HepG2 (cell line): ENCODE measurements at regions not wholly inside any gene's neighbourhood (a gene's known extent, or its start where the extent isn't known, plus 50 kb on each side); places are given as distances from the start of the nearest gene placed in this dataset.

ENCODE experiments used
- ATAC-seq: fragments of 200-7000 bp; cut with Tn5 transposase; 3 replicates; pipeline ENCODE4 v1.9.1; 2020; ENCODE audit warnings: mild to moderate bottlenecking, moderate library complexity
- BruUV-seq: library from RNA; stranded (reverse); fragments of 400-500 nt; replicated peaks from 2 replicates; lab custom pipeline; 2021; lab: Mats Ljungman, UMichigan
- CTCF ChIA-PET: fragments of 300-600 bp; formaldehyde crosslinking; extraction: SDS; loops from one replicate; lab custom pipeline; 2021; ENCODE audit warnings: low total read pairs, inconsistent platforms, low intra/inter-chr PET ratio; lab: Yijun Ruan, JAX
- POLR2A ChIA-PET: fragments of 350-600 bp; sonication (Branson Sonifier 250); formaldehyde crosslinking; loops from one replicate; lab custom pipeline; 2020; ENCODE audit warnings: antibody characterized with exemption, inconsistent platforms; lab: Yijun Ruan, JAX
- DNase-seq: peaks from one replicate; pipeline ENCODE4 v3.0.0-alpha.2; 2015; ENCODE audit warnings: low spot score
- FAIRE-seq: peaks from 3 replicates; lab custom pipeline; 2011; peaks lifted over from hg19 to GRCh38; lab: Jason Lieb, UNC
- H2AFZ ChIP-seq: one replicate; pipeline ENCODE4 v1.6.1; 2011; ENCODE audit warnings: low read length, inconsistent platforms
- H3K27ac ChIP-seq: fragments of 300-600 bp; 3 replicates; pipeline ENCODE4 v1.8.0; 2011; ENCODE audit warnings: mixed run types, mild to moderate bottlenecking, mixed read lengths, low read length, inconsistent platforms; ENCODE audit not compliant: insufficient read depth; ENCODE audit errors: extremely low read length
- H3K27me3 ChIP-seq, 2 experiments: fragments of 200-600 bp in 1 of 2; 2 replicates in 1 of 2; 3 replicates in 1 of 2; pipeline versions ENCODE4 v1.6.0 to v1.8.0; 2011; ENCODE audit warnings: low read length in 2 of 2, mild to moderate bottlenecking in 2 of 2, moderate library complexity in 2 of 2, inconsistent platforms in 1 of 2; ENCODE audit not compliant: insufficient read depth in 2 of 2, control insufficient read depth in 1 of 2
- H3K36me3 ChIP-seq, 2 experiments: fragments of 200-600 bp in 1 of 2; replicated peaks in 1 of 2; 2 replicates in 1 of 2; 3 replicates in 1 of 2; pipeline versions ENCODE4 v1.5.1 to v1.8.0; 2011; ENCODE audit warnings: low read length in 2 of 2, inconsistent platforms in 1 of 2; ENCODE audit not compliant: insufficient read depth in 2 of 2, control insufficient read depth in 1 of 2
- H3K4me1 ChIP-seq: 2 replicates; pipeline ENCODE4 v1.5.1; 2012; ENCODE audit warnings: low read length, inconsistent platforms; ENCODE audit not compliant: insufficient read depth
- H3K4me2 ChIP-seq: 2 replicates; pipeline ENCODE4 v1.6.0; 2011; ENCODE audit warnings: low read depth, low read length, inconsistent platforms
- H3K4me3 ChIP-seq, 3 experiments: fragments of 200-600 bp in 1 of 3; sonication (generic), shearing (Covaris generic) in 1 of 3; replicated peaks in 1 of 3; 2 replicates each; pipeline ENCODE4 v1.5.1; 2011 to 2016; ENCODE audit warnings: low read length in 3 of 3, inconsistent platforms in 2 of 3, low read depth in 2 of 3, mild to moderate bottlenecking in 2 of 3, control low read depth in 1 of 3, mixed read lengths in 1 of 3; ENCODE audit not compliant: insufficient read depth in 1 of 3
- H3K79me2 ChIP-seq: one replicate; pipeline ENCODE4 v1.6.1; 2011; ENCODE audit warnings: low read length, inconsistent platforms; ENCODE audit not compliant: insufficient read depth
- H3K9ac ChIP-seq: 2 replicates; pipeline ENCODE4 v1.6.0; 2011; ENCODE audit warnings: mild to moderate bottlenecking, low read depth, low read length, inconsistent platforms; ENCODE audit not compliant: insufficient read depth
- H3K9me3 ChIP-seq: 2 replicates; pipeline ENCODE4 v1.5.1; 2012; ENCODE audit warnings: mild to moderate bottlenecking, low read length
- H4K20me1 ChIP-seq: 2 replicates; pipeline ENCODE4 v1.6.0; 2011; ENCODE audit warnings: inconsistent platforms, mild to moderate bottlenecking, low read length, moderate library complexity; ENCODE audit not compliant: insufficient read depth
- DPF2 ChIP-seq: sonication (generic); formaldehyde crosslinking; IDR thresholded peaks from 2 replicates; pipeline ENCODE4 v1.4.0; 2020; ENCODE audit warnings: mild to moderate bottlenecking, low read depth, missing genetic modification reagents, borderline replicate concordance
- GATA4 ChIP-seq: sonication (generic); IDR thresholded peaks from 2 replicates; pipeline ENCODE4 v1.6.1; 2016; ENCODE audit warnings: antibody characterized with exemption, low read depth, borderline replicate concordance
- HNRNPH1 ChIP-seq: fragments of 200-400 bp; formaldehyde crosslinking; optimal IDR thresholded peaks from 2 replicates; pipeline ENCODE3; 2017; ENCODE audit warnings: mild to moderate bottlenecking, low read depth, low read length
- NFE2L2 ChIP-seq: fragments of 150-350 bp; IDR thresholded peaks from 2 replicates; pipeline ENCODE4 v1.6.1; 2014; ENCODE audit warnings: low read length
- RXRB ChIP-seq: IDR thresholded peaks from 2 replicates; pipeline ENCODE4 v1.6.1; 2016; ENCODE audit warnings: borderline replicate concordance, missing genetic modification reagents, missing compliant biosample characterization
- SOX5 ChIP-seq: IDR thresholded peaks from 2 replicates; pipeline ENCODE4 v1.6.1; 2016; ENCODE audit warnings: borderline replicate concordance
- TMF1 ChIP-seq: sonication (generic); formaldehyde crosslinking; IDR thresholded peaks from 2 replicates; pipeline ENCODE4 v1.8.1; 2022; ENCODE audit warnings: low read depth, missing genetic modification reagents
- ZNF737 ChIP-seq: sonication (generic); formaldehyde crosslinking; IDR thresholded peaks from 2 replicates; pipeline ENCODE4 v1.5.0; 2020; ENCODE audit warnings: missing genetic modification reagents, mild to moderate bottlenecking, borderline replicate concordance
- WGBS: methylation state at CpG from one replicate; pipeline ENCODE4 v1.1.6; 2017; ENCODE audit warnings: low lambda C conversion rate; 5-methylcytosine and 5-hydroxymethylcytosine counted together
- in situ Hi-C: cut with HindIII; loops from 2 replicates; pipeline ENCODE4 v1.10.0; 2017; ENCODE audit warnings: low pct_unique_long_range_greater_than_20kb; ENCODE audit not compliant: extremely low pct_ligation_motif_present
- intact Hi-C: fragments of 100-400 bp; cut with micrococcal nuclease; formaldehyde crosslinking; loops from one replicate; pipeline ENCODE4 v1.10.0; 2022; ENCODE audit not compliant: unreplicated experiment
- TF ChIP-seq, protein P1 (sequence below), 2 experiments: sonication (generic) in 1 of 2; formaldehyde crosslinking in 1 of 2; IDR thresholded peaks; 2 replicates each; pipeline versions ENCODE4 v1.5.1 to v1.6.1; 2011 to 2020; ENCODE audit warnings: borderline replicate concordance in 1 of 2, low read depth in 1 of 2, low read length in 1 of 2, mild to moderate bottlenecking in 1 of 2, missing genetic modification reagents in 1 of 2, moderate library complexity in 1 of 2
- TF ChIP-seq, protein P2 (sequence below): sonication (generic); formaldehyde crosslinking; IDR thresholded peaks from 2 replicates; pipeline ENCODE4 v1.8.0; 2022; ENCODE audit warnings: missing genetic modification reagents, mild to moderate bottlenecking, inconsistent platforms, borderline replicate concordance

DNA sequence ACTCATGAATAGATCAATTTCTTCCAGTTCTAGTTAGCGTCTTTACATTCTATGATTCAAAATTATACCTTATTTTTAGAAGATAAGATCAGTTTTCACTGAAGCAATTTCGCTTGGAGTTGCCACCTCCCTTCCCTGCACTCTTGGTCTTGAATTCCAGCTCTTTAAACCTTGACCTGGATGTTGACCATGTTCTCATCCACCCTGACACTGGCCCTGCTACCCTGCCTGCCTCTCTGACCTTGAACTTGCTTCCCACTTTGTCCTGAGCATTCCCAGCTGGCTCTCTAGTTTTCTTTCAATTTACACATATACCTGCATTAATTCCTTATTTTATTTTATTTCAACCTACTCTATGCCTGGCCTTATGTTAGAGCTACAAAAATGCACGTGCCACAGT lies 274.9 kb upstream of the IGFBP3 start (continued):
- TF ChIP-seq RXRB (CRISPR knock-in tag) (0 out of 2 replicates have a peak, but pooled peaks have one; percentile 17), ZNF737 (CRISPR knock-in tag) (no peak), TMF1 (CRISPR knock-in tag) (no peak), NFE2L2 (no peak), DPF2 (CRISPR knock-in tag) (no peak), GATA4 (no peak), HNRNPH1 (no peak)
- TF ChIP-seq, protein P1, sequence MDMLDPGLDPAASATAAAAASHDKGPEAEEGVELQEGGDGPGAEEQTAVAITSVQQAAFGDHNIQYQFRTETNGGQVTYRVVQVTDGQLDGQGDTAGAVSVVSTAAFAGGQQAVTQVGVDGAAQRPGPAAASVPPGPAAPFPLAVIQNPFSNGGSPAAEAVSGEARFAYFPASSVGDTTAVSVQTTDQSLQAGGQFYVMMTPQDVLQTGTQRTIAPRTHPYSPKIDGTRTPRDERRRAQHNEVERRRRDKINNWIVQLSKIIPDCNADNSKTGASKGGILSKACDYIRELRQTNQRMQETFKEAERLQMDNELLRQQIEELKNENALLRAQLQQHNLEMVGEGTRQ (IDR thresholded peaks at IDR 0.05; ENCODE audit: low read depth, low read length), result no peak
- TF ChIP-seq, protein P1 (CRISPR knock-in tag; IDR thresholded peaks at IDR 0.05; ENCODE audit: borderline replicate concordance), result no peak

DNA sequence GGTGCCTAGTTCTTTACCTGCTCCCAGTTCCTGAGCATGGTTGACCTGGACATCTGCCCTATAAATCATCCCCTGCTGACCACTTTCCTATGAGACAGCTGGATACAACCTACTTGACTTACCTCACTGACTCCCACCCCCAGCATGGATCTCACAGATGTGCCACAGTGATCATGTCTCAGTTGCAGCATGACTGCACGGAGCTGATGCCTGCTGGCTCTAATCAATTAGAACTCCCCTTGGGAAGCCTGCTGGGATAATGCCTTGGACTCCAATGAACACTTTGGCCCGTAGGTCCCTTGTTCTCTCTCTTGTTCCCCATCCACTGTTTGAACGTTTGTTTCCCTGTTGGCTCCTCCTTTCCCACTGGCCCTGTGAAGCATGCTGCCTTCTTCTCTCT lies 271.2 kb upstream of the IGFBP3 start:
- H3K4me1 ChIP-seq, result no peaks in the 10 kb centered on the region
- TF ChIP-seq, protein P2, sequence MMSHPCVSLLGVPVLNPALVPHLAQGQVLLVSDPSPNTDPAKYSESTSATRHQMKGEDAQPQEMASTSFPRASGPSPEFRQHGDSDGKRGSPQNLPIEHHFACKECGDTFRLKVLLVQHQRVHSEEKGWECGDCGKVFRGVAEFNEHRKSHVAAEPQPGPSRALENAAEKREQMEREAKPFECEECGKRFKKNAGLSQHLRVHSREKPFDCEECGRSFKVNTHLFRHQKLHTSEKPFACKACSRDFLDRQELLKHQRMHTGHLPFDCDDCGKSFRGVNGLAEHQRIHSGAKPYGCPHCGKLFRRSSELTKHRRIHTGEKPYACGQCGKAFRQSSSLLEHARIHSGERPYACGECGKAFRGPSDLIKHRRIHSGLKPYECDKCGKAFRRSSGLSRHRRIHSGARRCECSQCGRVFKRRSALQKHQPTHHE, result no peak
- no peak for TF ChIP-seq SOX5
- H3K9me3 ChIP-seq, result no peaks in the 10 kb centered on the region
- FAIRE-seq (no peak), ATAC-seq (no peak), DNase-seq (no peak)
- in situ Hi-C loops (no loop called here), intact Hi-C loops (no loop called here)
- CTCF ChIA-PET, result no interaction called here
- H3K27ac ChIP-seq, result no peak overlapping the region
- POLR2A ChIA-PET, result no interaction called here
- no peak overlapping the region for H3K4me3 ChIP-seq
- no peak overlapping the region for H2AFZ ChIP-seq
- H3K4me2 ChIP-seq, result no peak overlapping the region
- no peaks in the 10 kb centered on the region for H3K27me3 ChIP-seq
- BruUV-seq, result no TSS peak
- 0% methylated on average over 3 of the region's 3 CpGs for WGBS
- H3K36me3 ChIP-seq, result no peaks in the 10 kb centered on the region
- H3K9ac ChIP-seq, result no peak overlapping the region
- no peaks in the 10 kb centered on the region for H4K20me1 ChIP-seq
- H3K79me2 ChIP-seq, result no peaks in the 10 kb centered on the region
